Gastroesophageal sphincter (tissue), 3 donors: ENCODE measurements at regions not wholly inside any gene's neighbourhood (a gene's known extent, or its start where the extent isn't known, plus 50 kb on each side); places are given as distances from the start of the nearest gene placed in this dataset.

ENCODE experiments used
- CTCF ChIP-seq, 4 experiments: fragments of 200-600 bp in 2 of 4; fragments of 450-650 bp in 2 of 4; sonication (generic) in 1 of 4; IDR thresholded peaks; one replicate each; pipeline ENCODE4 v1.5.1; 2017 to 2019; ENCODE audit warnings: antibody characterized with exemption in 4 of 4, mild to moderate bottlenecking in 2 of 4, moderate library complexity in 2 of 4
- EP300 ChIP-seq: sonication (generic); formaldehyde crosslinking; IDR thresholded peaks from one replicate; pipeline ENCODE4 v1.6.1; 2017; ENCODE audit warnings: antibody characterized with exemption, mild to moderate bottlenecking
- POLR2A ChIP-seq, 2 donors: fragments of 450-650 bp; IDR thresholded peaks; one replicate each; pipeline ENCODE4 v1.6.1; 2017; ENCODE audit warnings: antibody characterized with exemption in 2 of 2, mild to moderate bottlenecking in 2 of 2, moderate library complexity in 1 of 2

GRCh38 chr5:125793470-125793869 is 629.7 kb upstream of the GRAMD2B start:
- TF ChIP-seq EP300 = no peak
- no peak for TF ChIP-seq CTCF (IDR thresholded peaks at IDR 0.05)
- no peak for TF ChIP-seq POLR2A (IDR thresholded peaks at IDR 0.05)
